HCT116 (cell line): ENCODE measurements at regions not wholly inside any gene's neighbourhood (a gene's known extent, or its start where the extent isn't known, plus 50 kb on each side); places are given as distances from the start of the nearest gene placed in this dataset.

Source experiments
- ATAC-seq: fragments of 200-7000 bp; cut with Tn5 transposase; 2 replicates; pipeline ENCODE4 v1.9.1; 2020; ENCODE audit warnings: mild to moderate bottlenecking, moderate library complexity
- BruUV-seq: library from RNA; stranded (reverse); fragments of 400-500 nt; replicated peaks from 2 replicates; lab custom pipeline; 2021; lab: Mats Ljungman, UMichigan
- CTCF ChIA-PET: fragments of 300-600 bp; sonication (Branson Sonifier 250); formaldehyde crosslinking; loops from one replicate; lab custom pipeline; 2021; ENCODE audit warnings: antibody characterized with exemption; lab: Charles Lee
- POLR2A ChIA-PET: fragments of 300-600, 350-600 bp; sonication (Branson Sonifier 250); formaldehyde crosslinking; loops from one replicate; lab custom pipeline; 2021; ENCODE audit warnings: antibody characterized with exemption; lab: Charles Lee
- RAD21 ChIA-PET, 2 experiments: fragments of 300-600 bp; sonication (Branson Sonifier 250); formaldehyde crosslinking; loops; one replicate each; lab custom pipeline; 2023; ENCODE audit warnings: low total read pairs in 2 of 2; ENCODE audit not compliant: uncharacterized antibody in 2 of 2, unreplicated experiment in 2 of 2, low non-redundant PET in 1 of 2; lab: Charles Lee
- DNase-seq: peaks from one replicate; pipeline ENCODE4 v3.0.0-alpha.2; 2010; ENCODE audit warnings: low read depth, low spot score
- H2AFZ ChIP-seq: fragments of 200-600 bp; shearing (Covaris generic), sonication (generic); 2 replicates; pipeline ENCODE4 v1.6.1; 2017; ENCODE audit warnings: low read depth, mixed run types, mixed read lengths, antibody characterized with exemption, low read length; ENCODE audit not compliant: poor library complexity, severe bottlenecking
- H3K27ac ChIP-seq: 2 replicates; pipeline ENCODE4 v1.5.1; 2012; ENCODE audit warnings: low read depth, low read length
- H3K27me3 ChIP-seq: fragments of 200-600 bp; sonication (generic); 2 replicates; pipeline ENCODE4 v1.6.1; 2016; ENCODE audit warnings: mixed run types, low read length, mixed read lengths; ENCODE audit not compliant: insufficient read depth
- H3K36me3 ChIP-seq, 2 experiments: fragments of 200-500 bp in 1 of 2; fragments of 200-600 bp in 1 of 2; sonication (Bioruptor generic) in 1 of 2; sonication (generic) in 1 of 2; 2 replicates each; pipeline versions ENCODE4 v1.5.1 to v1.6.1; 2014 to 2016; ENCODE audit warnings: low read length in 2 of 2, inconsistent platforms in 1 of 2, mixed read lengths in 1 of 2, mixed run types in 1 of 2; ENCODE audit not compliant: insufficient read depth in 2 of 2, control insufficient read depth in 1 of 2
- H3K4me1 ChIP-seq, 2 experiments: fragments of 200-600 bp in 1 of 2; sonication (generic) in 1 of 2; 2 replicates each; pipeline versions ENCODE4 v1.5.1 to v1.6.1; 2012 to 2017; ENCODE audit warnings: low read length in 2 of 2, inconsistent platforms in 1 of 2, mild to moderate bottlenecking in 1 of 2, mixed read lengths in 1 of 2, mixed run types in 1 of 2, moderate library complexity in 1 of 2; ENCODE audit not compliant: insufficient read depth in 2 of 2, control insufficient read depth in 1 of 2
- H3K4me2 ChIP-seq: fragments of 200-600 bp; sonication (generic); 2 replicates; pipeline ENCODE4 v1.6.1; 2017; ENCODE audit warnings: mixed run types, low read length, mixed read lengths
- H3K4me3 ChIP-seq, 2 experiments: fragments of 200-600 bp in 1 of 2; sonication (generic) in 1 of 2; replicated peaks in 1 of 2; 2 replicates each; pipeline ENCODE4 v1.5.1; 2011 to 2016; ENCODE audit warnings: low read length in 2 of 2, control low read depth in 1 of 2, low read depth in 1 of 2, mild to moderate bottlenecking in 1 of 2, mixed read lengths in 1 of 2, mixed run types in 1 of 2
- H3K79me2 ChIP-seq: fragments of 200-600 bp; sonication (generic); 2 replicates; pipeline ENCODE4 v1.6.1; 2017; ENCODE audit warnings: mild to moderate bottlenecking, mixed run types, low read length, moderate library complexity, mixed read lengths; ENCODE audit not compliant: insufficient read depth
- H3K9ac ChIP-seq: fragments of 200-600 bp; sonication (generic); 2 replicates; pipeline ENCODE4 v1.6.1; 2016; ENCODE audit warnings: low read length, mixed read lengths
- H3K9me2 ChIP-seq: fragments of 200-600 bp; sonication (generic), shearing (Covaris generic); 2 replicates; pipeline ENCODE4 v1.6.1; 2017; ENCODE audit warnings: mixed run types, mild to moderate bottlenecking, moderate library complexity; ENCODE audit not compliant: insufficient read depth
- H3K9me3 ChIP-seq, 2 experiments: fragments of 200-500 bp in 1 of 2; fragments of 200-600 bp in 1 of 2; sonication (Bioruptor generic) in 1 of 2; sonication (generic) in 1 of 2; 2 replicates each; pipeline ENCODE4 v1.6.1; 2014 to 2017; ENCODE audit warnings: low read length in 2 of 2, mixed read lengths in 2 of 2, inconsistent platforms in 1 of 2, low read depth in 1 of 2, mild to moderate bottlenecking in 1 of 2, mixed run types in 1 of 2, moderate library complexity in 1 of 2; ENCODE audit not compliant: control insufficient read depth in 1 of 2, insufficient read depth in 1 of 2
- H4K20me1 ChIP-seq: fragments of 200-600 bp; sonication (generic), shearing (Covaris generic); 2 replicates; pipeline ENCODE4 v1.6.1; 2017; ENCODE audit warnings: mixed run types, mild to moderate bottlenecking, moderate library complexity; ENCODE audit not compliant: insufficient read depth
- ATF3 ChIP-seq: IDR thresholded peaks from 2 replicates; pipeline ENCODE4 v1.6.1; 2012
- CBX3 ChIP-seq: IDR thresholded peaks from 2 replicates; pipeline ENCODE4 v1.6.1; 2012; ENCODE audit warnings: low read depth
- CEBPB ChIP-seq: IDR thresholded peaks from 2 replicates; pipeline ENCODE4 v1.6.1; 2012; ENCODE audit warnings: low read depth
- EGR1 ChIP-seq: IDR thresholded peaks from 2 replicates; pipeline ENCODE4 v1.6.1; 2012; ENCODE audit warnings: low read depth
- ELF1 ChIP-seq: IDR thresholded peaks from 2 replicates; pipeline ENCODE4 v1.6.1; 2012; ENCODE audit warnings: low read depth, borderline replicate concordance
- EZH2 ChIP-seq: fragments of 200-600 bp; sonication (generic); IDR thresholded peaks from 2 replicates; pipeline ENCODE4 v1.6.1; 2017; ENCODE audit warnings: antibody characterized with exemption, mixed run types
- EZH2phosphoT487 ChIP-seq: fragments of 200-600 bp; IDR thresholded peaks from 2 replicates; pipeline ENCODE4 v1.6.1; 2018; ENCODE audit warnings: antibody characterized with exemption, borderline replicate concordance
- FOSL1 ChIP-seq: IDR thresholded peaks from 2 replicates; pipeline ENCODE4 v1.6.1; 2012; ENCODE audit warnings: low read depth
- JUND ChIP-seq: IDR thresholded peaks from 2 replicates; pipeline ENCODE4 v1.6.1; 2012
- MAX ChIP-seq: IDR thresholded peaks from 2 replicates; pipeline ENCODE4 v1.6.1; 2012
- REST ChIP-seq: IDR thresholded peaks from 2 replicates; pipeline ENCODE4 v1.6.1; 2012; ENCODE audit warnings: low read depth
- SRF ChIP-seq: IDR thresholded peaks from 2 replicates; pipeline ENCODE4 v1.6.1; 2012; ENCODE audit warnings: low read depth
- TCF7L2 ChIP-seq: IDR thresholded peaks from 2 replicates; pipeline ENCODE4 v1.7.0; 2011; ENCODE audit warnings: borderline replicate concordance, inconsistent platforms; ENCODE audit not compliant: insufficient read depth, insufficient read length; ENCODE audit errors: extremely low read depth
- YY1 ChIP-seq: IDR thresholded peaks from 2 replicates; pipeline ENCODE4 v1.6.1; 2011; ENCODE audit warnings: low read length, low read depth, moderate library complexity, mild to moderate bottlenecking; ENCODE audit not compliant: insufficient replicate concordance; ENCODE audit errors: extremely low read depth
- ZBTB33 ChIP-seq: IDR thresholded peaks from 2 replicates; pipeline ENCODE4 v1.6.1; 2011; ENCODE audit warnings: mild to moderate bottlenecking, low read length, moderate library complexity; ENCODE audit not compliant: insufficient replicate concordance; ENCODE audit errors: extremely low read depth
- ZFX ChIP-seq: fragments of 450-650 bp; IDR thresholded peaks from 2 replicates; pipeline ENCODE4 v1.6.1; 2017
- ZNF274 ChIP-seq: fragments of 200-500 bp; sonication (Bioruptor generic); IDR thresholded peaks from 2 replicates; pipeline ENCODE4 v1.6.1; 2014; ENCODE audit warnings: mild to moderate bottlenecking, low read depth, low read length, inconsistent platforms
- intact Hi-C: fragments of 100-400 bp; cut with micrococcal nuclease; formaldehyde crosslinking; loops from 2 replicates; pipeline ENCODE4 v1.10.0; 2022

- TF ChIP-seq REST (no peak), ZFX (no peak), YY1 (no peak), SRF (no peak)
These were observed 174.1 kb downstream of the RGS9 start (continued) for GRCh38 chr17:65311261-65311660.

- Histone ChIP-seq H4K20me1 (no peaks in the 10 kb centered on the region), H3K4me2 (no peak overlapping the region), H3K4me1 (no peaks in the 10 kb centered on the region), H3K27ac (no peak overlapping the region), H3K9ac (no peak overlapping the region), H3K9me3 (no peaks in the 10 kb centered on the region), H3K27me3 (peaks cover 10% of the 10 kb centered on the region; the same call in 1 of the 2 replicates), H3K4me3 (no peak overlapping the region), H2AFZ (no peak overlapping the region), H3K36me3 (no peaks in the 10 kb centered on the region), H3K9me2 (no peaks in the 10 kb centered on the region), H3K79me2 (no peaks in the 10 kb centered on the region)
- ChIA-PET CTCF (no interaction called here), POLR2A (interaction anchor here (0.7 kb wide), 1 partner anchor 19 kb away, joined by 6 read pairs; no protein-coding TSS in a partner anchor), RAD21 (no interaction called here)
- ATAC-seq (no peak), DNase-seq (no peak)
- no TSS peak for BruUV-seq
- intact Hi-C loops, result no loop called here
- TF ChIP-seq REST, result no peak
- no peak for TF ChIP-seq EZH2
- no peak for TF ChIP-seq JUND
- no peak for TF ChIP-seq FOSL1
- TF ChIP-seq MAX, result no peak
- no peak for TF ChIP-seq CBX3
- no peak for TF ChIP-seq EGR1
- TF ChIP-seq ZBTB33, result no peak
- no peak for TF ChIP-seq SRF
- TF ChIP-seq EZH2phosphoT487, result no peak
- no peak for TF ChIP-seq ELF1
- no peak for TF ChIP-seq CEBPB
- no peak for TF ChIP-seq TCF7L2
- no peak for TF ChIP-seq ZNF274
- TF ChIP-seq ATF3, result no peak
These were observed 170.8 kb downstream of the RGS9 start for GRCh38 chr17:65307961-65308316.
